ENCODE measurements at regions not wholly inside any gene's neighbourhood (a gene's known extent, or its start where the extent isn't known, plus 50 kb on each side); places are given as distances from the start of the nearest gene placed in this dataset.

DNA sequence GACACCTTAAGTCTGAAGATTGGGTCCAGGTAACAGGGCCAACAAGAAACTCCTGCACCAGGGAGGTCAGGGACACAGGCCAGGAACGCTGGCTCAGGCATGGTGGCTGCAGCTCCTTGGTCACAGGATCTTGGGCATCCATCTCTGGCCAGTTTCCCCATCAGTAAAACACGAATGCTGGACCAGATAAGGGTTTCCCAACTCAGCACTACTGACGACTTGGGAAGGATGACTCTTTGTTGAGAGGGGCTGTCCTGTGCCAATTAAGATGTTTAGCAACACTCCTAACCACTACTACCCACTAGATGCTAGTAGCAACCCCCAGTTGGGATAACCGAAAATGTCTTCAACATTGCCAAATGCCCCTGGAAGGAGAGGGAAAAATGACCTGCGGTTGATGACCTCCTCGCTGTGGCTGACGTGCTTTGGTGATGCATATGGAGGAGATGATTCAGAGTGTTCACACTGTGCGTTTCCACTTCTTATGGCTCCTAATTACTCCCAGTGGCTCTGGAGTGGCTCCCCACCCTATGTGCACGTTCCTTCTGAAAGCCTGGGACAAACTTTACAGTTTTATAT is 261.9 kb downstream of the CDH26 start:
- TF ChIP-seq, protein P1, sequence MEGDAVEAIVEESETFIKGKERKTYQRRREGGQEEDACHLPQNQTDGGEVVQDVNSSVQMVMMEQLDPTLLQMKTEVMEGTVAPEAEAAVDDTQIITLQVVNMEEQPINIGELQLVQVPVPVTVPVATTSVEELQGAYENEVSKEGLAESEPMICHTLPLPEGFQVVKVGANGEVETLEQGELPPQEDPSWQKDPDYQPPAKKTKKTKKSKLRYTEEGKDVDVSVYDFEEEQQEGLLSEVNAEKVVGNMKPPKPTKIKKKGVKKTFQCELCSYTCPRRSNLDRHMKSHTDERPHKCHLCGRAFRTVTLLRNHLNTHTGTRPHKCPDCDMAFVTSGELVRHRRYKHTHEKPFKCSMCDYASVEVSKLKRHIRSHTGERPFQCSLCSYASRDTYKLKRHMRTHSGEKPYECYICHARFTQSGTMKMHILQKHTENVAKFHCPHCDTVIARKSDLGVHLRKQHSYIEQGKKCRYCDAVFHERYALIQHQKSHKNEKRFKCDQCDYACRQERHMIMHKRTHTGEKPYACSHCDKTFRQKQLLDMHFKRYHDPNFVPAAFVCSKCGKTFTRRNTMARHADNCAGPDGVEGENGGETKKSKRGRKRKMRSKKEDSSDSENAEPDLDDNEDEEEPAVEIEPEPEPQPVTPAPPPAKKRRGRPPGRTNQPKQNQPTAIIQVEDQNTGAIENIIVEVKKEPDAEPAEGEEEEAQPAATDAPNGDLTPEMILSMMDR (IDR thresholded peaks at IDR 0.05; ENCODE audit: low read length), result no peak
- TF ChIP-seq EZH2 (optimal IDR thresholded peaks at IDR 0.05; ENCODE audit: low read depth, low read length), result no peak
- TF ChIP-seq EZH2phosphoT487 (IDR thresholded peaks at IDR 0.05; ENCODE audit: low read length), result no peak
